Ishikawa (cell line): ENCODE measurements at regions not wholly inside any gene's neighbourhood (a gene's known extent, or its start where the extent isn't known, plus 50 kb on each side); places are given as distances from the start of the nearest gene placed in this dataset.

Source experiments
- CEBPB ChIP-seq: IDR thresholded peaks from 2 replicates; pipeline ENCODE4 v1.6.1; 2012
- CREB1 ChIP-seq: IDR thresholded peaks from 2 replicates; pipeline ENCODE4 v1.6.1; 2012; ENCODE audit warnings: low read depth
- EGR1 ChIP-seq: IDR thresholded peaks from 2 replicates; pipeline ENCODE4 v1.6.1; 2012
- EP300 ChIP-seq: IDR thresholded peaks from 2 replicates; pipeline ENCODE4 v1.6.1; 2012; ENCODE audit warnings: borderline replicate concordance
- FOXM1 ChIP-seq: IDR thresholded peaks from 2 replicates; pipeline ENCODE4 v1.6.1; 2012; ENCODE audit warnings: low read depth, borderline replicate concordance
- MAX ChIP-seq: IDR thresholded peaks from 2 replicates; pipeline ENCODE4 v1.6.1; 2012
- NFIC ChIP-seq: IDR thresholded peaks from 2 replicates; pipeline ENCODE4 v1.6.1; 2012
- RAD21 ChIP-seq: IDR thresholded peaks from 2 replicates; pipeline ENCODE4 v1.6.1; 2012; ENCODE audit warnings: low read depth
- REST ChIP-seq: IDR thresholded peaks from 2 replicates; pipeline ENCODE4 v1.6.1; 2012; ENCODE audit warnings: low read depth, mild to moderate bottlenecking
- TAF1 ChIP-seq: IDR thresholded peaks from 2 replicates; pipeline ENCODE4 v1.6.1; 2012; ENCODE audit warnings: low read depth, mild to moderate bottlenecking
- TCF12 ChIP-seq: IDR thresholded peaks from 2 replicates; pipeline ENCODE4 v1.6.1; 2012; ENCODE audit warnings: low read depth
- TEAD4 ChIP-seq: IDR thresholded peaks from 2 replicates; pipeline ENCODE4 v1.6.1; 2012
- YY1 ChIP-seq: IDR thresholded peaks from 2 replicates; pipeline ENCODE4 v1.6.1; 2012; ENCODE audit warnings: low read depth
- ZBTB7A ChIP-seq: IDR thresholded peaks from 2 replicates; pipeline ENCODE4 v1.6.1; 2012; ENCODE audit warnings: low read depth
- TF ChIP-seq, protein P1 (sequence below): IDR thresholded peaks from 2 replicates; pipeline ENCODE4 v1.6.1; 2012

GRCh38 chr4:85423431-85423830 is 51.5 kb upstream of the ARHGAP24 start:
- TF ChIP-seq ZBTB7A (no peak), CREB1 (no peak), NFIC (no peak), TCF12 (no peak), FOXM1 (no peak), EP300 (no peak), TEAD4 (no peak), RAD21 (no peak), MAX (no peak), REST (no peak), TAF1 (no peak), EGR1 (no peak), YY1 (no peak), CEBPB (no peak)
- TF ChIP-seq, protein P1, sequence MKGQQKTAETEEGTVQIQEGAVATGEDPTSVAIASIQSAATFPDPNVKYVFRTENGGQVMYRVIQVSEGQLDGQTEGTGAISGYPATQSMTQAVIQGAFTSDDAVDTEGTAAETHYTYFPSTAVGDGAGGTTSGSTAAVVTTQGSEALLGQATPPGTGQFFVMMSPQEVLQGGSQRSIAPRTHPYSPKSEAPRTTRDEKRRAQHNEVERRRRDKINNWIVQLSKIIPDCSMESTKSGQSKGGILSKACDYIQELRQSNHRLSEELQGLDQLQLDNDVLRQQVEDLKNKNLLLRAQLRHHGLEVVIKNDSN = no peak
